ENCODE measurements at regions not wholly inside any gene's neighbourhood (a gene's known extent, or its start where the extent isn't known, plus 50 kb on each side); places are given as distances from the start of the nearest gene placed in this dataset.
"Not testable (repeated sequence)": the region's sequence is repeated elsewhere in the genome, so short reads cannot be mapped to it uniquely, and the experiment has no call there.

GRCh38 chr6:22208026-22208425 is 88.8 kb downstream of the PRL start:
- DNase-seq (ENCODE audit: low read depth), result no peak

- no peak for DNase-seq (ENCODE audit: low read depth)
Measured at GRCh38 chr6:22214314-22214713, 82.5 kb downstream of the PRL start.

DNA sequence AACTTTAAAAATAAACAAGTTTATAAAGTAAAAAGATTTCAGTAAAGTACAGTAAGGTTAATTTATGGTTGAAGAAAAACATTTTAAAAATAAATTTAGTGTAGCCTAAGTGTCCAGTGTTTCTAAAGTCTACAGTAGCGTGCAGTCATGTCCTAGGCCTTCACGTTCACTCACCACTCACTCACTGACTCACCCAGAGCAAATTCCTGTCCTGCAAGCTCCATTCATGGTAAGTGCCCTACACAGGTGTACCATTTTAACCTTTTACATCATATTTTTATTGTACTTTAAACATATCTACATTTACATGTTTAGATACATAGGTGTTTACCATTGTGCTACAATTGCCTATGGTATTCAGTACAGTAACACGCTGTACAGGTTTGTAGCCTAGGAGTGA is 81.4 kb downstream of the PRL start:
- not testable (repeated sequence) for DNase-seq (ENCODE audit: low read depth)

DNA sequence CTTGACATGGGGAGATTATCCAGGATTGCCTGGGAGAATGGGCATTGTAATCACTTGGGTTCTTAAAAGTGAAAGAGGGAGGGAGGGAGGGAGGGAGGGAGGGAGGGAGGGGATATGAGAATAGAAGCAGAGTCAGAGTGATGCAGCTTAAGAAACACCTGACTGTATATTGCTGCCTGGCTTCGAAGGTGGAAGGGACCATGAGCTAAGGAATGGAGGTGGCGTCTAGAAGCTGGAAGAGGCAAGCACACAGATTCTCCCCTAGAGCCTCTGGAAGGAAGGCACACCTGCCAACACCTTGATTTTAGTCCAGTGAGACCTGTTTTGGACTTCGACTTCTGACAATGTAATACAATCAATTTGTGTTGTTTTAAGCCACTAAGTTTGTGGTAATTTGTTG is 78.4 kb downstream of the PRL start:
- no peak for DNase-seq (ENCODE audit: low read depth)

DNA sequence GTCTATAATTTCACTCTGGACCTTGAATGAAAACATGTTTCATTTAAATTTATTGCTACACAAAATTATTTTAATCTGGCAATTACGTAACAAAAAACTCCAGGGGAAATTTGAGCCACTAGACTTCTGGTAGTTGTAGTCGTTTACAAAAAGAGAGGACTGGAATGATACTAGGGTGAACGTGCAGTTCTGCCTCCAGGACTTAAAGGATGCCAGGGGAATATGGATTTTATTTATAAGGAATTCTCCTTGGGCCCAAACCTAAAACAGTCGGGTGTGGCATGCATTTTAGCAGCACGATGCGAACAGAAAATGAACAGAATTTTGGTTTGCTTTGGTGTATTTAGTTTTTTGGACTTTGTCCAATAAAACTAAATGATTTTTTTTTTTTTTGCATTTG is 76.9 kb downstream of the PRL start:
- DNase-seq (ENCODE audit: low read depth), result peak; percentile 56

DNA sequence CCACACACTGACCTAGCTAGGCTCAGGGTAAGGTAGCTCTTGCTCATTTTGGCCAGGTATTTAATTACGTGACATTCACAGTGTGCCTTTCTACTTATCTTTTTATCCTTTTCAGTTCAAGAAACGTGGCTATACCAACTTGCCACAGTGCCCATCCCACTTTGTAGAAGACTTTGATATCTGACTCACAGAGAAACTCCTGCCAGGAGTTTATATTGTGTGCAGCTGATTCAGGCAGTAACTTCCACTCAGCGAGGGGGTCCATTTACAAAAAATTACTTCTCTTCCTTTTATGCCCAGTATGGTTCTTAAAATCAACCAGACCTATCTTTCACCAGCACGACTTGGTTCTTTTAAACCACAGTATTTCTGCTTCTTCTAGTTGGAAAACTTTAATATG is 75.6 kb downstream of the PRL start:
- DNase-seq (ENCODE audit: low read depth), result no peak

- DNase-seq (ENCODE audit: low read depth), result no peak
Measured at GRCh38 chr6:22221630-22222029, 75.2 kb downstream of the PRL start.

GRCh38 chr6:22222469-22222868 is 74.4 kb downstream of the PRL start:
- DNase-seq (ENCODE audit: low read depth), result no peak

- DNase-seq (ENCODE audit: low read depth), result no peak
Measured at GRCh38 chr6:22227824-22228610, 68.8 kb downstream of the PRL start.

- no peak for DNase-seq (ENCODE audit: low read depth)
Measured at GRCh38 chr6:22231050-22231449, 65.8 kb downstream of the PRL start.

GRCh38 chr6:22231616-22232015 is 65.2 kb downstream of the PRL start:
- DNase-seq (ENCODE audit: low read depth), result no peak

DNA sequence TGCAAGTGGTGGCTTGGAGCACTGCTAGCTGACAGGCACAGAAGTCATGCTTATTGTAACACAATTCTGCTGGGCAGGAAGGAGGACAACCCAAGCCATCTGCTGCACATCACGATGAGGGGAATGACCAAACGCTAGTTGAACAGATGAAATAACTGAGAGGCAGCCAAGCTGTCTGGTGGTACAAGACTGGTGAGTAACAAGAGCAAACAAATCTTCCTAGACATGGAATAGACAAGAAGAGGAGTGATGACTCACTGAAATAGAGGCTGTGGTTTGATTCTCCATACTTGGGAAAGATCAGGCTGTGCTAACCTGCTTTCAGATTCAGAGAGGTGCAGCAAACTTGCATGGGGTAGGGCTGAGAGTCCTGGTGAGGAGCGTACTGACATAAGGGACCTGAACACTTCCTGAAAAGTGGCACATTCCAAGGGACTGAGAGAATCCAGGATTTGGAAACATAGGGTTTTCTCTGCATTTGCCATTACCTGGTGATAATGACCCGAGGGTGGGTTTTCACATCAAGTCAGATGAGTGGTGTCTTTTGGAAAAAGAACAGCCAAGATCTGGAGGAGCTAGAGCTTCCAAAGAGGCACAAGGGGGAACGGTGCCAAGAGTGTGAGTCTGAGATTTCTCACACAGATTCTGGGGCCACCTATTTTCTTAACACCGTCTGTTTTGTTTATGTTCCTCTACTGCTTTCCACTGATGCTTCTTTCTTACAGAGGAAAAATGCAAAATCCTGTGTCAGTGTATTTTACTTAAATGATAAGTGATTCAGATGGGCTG is 60.0 kb downstream of the PRL start:
- peak; percentile 96 for DNase-seq (ENCODE audit: low read depth)

Measured in fibroblast of gingiva (primary cell).